ENCODE measurements at regions not wholly inside any gene's neighbourhood (a gene's known extent, or its start where the extent isn't known, plus 50 kb on each side); places are given as distances from the start of the nearest gene placed in this dataset.

DNA sequence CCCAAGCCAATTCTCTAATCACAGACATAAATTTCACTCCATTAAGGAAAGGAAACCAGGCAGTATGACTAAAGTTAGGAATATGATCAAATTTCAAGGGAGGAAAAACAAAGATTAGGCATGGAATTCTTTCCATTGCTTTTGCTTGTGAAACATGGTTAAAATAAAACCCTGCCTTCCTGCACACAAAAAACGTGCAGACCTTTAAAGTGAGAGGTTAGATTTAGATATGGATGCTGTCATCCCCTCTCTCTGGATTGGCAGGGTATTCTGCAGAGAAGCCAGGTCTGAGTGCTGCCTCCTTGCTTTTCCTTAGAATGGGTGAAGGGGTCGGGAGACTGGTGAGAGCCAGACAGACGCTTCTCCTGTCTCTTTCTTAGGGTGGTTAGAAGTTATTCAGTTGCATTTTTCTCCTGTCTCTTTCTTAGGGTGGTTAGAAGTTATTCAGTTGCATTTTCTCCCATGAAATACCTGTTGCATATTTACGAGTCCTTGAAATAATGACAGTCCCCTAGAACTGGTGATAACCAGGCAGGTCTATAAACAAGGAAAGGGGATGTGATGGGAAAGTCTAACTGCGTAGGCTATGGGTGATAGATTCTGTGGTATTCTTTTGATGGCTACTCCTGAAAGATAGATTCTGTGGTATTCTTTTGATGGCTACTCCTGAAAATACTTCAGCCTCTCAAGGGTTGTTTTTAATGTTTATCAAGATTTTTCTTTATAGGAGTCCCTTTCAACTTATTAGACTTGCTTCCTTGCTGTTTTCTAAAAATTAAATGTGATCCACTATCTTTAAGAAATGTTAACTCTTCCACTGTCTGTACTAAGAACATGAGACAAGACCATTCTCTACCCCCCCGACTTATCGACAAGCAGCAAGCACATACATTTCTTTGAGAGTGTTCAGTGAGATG, 163.6 kb downstream of the SPRY1 start:
- FAIRE-seq (no peak), DNase-seq (ENCODE audit: insufficient read length) (no peak)
- TF ChIP-seq POLR2A (IDR thresholded peaks at IDR 0.05; ENCODE audit: low read depth, low read length) (no peak), POLR2AphosphoS5 (IDR thresholded peaks at IDR 0.05; ENCODE audit: low read depth, low read length) (no peak), TAF1 (IDR thresholded peaks at IDR 0.05; ENCODE audit: borderline replicate concordance, low read depth, low read length) (no peak)

DNA sequence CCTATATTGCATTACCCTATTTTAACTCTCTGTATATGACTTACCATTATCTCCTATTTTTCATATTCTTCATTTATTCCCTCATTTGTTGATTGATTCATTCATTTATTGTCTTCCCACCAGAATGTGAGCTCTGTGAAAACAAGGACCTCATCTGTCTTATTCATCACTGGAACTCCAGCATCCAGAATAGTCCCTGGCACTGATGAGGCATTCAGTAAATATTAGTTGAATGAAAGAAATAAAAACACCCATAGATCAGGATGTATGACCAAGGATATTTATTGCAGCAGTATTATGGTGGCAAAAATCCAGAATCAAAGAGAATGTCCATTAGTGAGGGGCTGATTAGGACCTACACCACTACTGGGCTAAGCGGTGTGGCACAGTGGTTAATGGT, 164.9 kb downstream of the SPRY1 start:
- FAIRE-seq: no peak
- DNase-seq (ENCODE audit: insufficient read length): no peak

DNA sequence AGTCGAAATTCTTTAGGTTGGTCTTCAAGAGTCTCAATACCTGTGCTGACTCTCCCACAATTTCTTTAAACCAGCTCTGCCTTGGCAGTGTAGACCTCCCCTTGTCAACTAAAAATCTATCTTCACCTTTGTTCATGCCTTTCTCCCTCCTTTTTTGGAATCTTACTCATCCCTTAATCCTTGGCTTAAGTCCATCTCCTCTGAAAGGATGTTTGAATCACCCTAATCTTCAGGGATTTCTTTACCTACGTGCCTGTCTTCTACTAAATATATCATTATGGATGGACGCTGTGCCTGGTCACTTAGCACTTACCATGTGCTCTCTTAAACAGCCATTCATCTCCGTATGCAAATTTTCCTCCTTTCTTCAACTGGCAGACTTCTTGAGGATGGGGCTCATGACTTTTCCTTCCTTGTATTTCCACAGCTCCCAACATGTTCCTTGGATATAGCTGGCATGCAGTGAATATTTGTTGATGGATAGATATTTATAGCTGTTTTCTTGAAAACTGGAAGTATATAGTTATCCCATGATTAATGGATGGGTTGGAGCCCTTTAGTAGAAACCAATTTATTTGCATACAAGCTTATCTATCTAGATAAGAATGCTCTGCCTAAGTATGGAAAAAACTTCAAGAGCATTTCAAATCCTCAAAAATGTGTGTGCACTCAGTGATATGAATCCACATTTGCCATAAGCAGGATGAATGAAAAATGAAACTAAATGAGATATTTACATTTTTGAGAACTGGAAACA, 166.6 kb downstream of the SPRY1 start:
- no peak for TF ChIP-seq POLR2A (IDR thresholded peaks at IDR 0.05; ENCODE audit: low read depth, low read length)
- TF ChIP-seq POLR2AphosphoS5 (IDR thresholded peaks at IDR 0.05; ENCODE audit: low read depth, low read length): no peak
- no peak for TF ChIP-seq TAF1 (IDR thresholded peaks at IDR 0.05; ENCODE audit: borderline replicate concordance, low read depth, low read length)
- no peak for FAIRE-seq

More for the DNA sequence above, 164.9 kb downstream of the SPRY1 start:
- TF ChIP-seq POLR2A (IDR thresholded peaks at IDR 0.05; ENCODE audit: low read depth, low read length): no peak
- no peak for TF ChIP-seq POLR2AphosphoS5 (IDR thresholded peaks at IDR 0.05; ENCODE audit: low read depth, low read length)
- TF ChIP-seq TAF1 (IDR thresholded peaks at IDR 0.05; ENCODE audit: borderline replicate concordance, low read depth, low read length): no peak

DNA sequence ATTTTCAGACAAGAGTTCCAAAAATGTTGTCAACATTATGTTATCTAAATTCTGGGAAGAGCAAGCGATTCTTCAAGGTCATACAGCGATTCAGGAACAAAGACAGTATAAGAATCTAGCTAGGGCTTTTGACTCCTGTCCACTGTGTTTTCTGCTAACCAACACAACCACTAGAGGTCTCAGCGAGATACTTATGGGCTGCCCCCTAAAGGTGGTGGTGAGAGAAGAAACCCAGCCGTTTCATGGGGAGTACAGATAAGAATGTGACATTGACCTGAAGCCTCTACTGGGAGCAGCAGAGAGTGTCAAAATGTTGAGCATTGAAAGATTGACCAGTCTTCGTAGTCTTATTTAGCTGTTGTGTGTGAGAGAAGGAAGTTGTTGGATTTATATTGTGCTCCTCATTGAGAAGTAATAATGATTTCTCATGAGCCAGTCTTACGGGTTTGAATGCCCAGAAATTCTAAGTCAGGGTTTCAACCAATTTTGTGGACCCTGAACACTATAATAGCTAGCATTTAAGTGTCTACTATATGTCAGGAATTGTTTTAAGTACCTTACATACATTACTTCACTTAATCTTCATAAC, 168.3 kb downstream of the SPRY1 start:
- peak; percentile 63 for FAIRE-seq
- peak; percentile 28 for DNase-seq (ENCODE audit: insufficient read length)
- TF ChIP-seq TAF1 (IDR thresholded peaks at IDR 0.05; ENCODE audit: borderline replicate concordance, low read depth, low read length) (no peak), POLR2AphosphoS5 (IDR thresholded peaks at IDR 0.05; ENCODE audit: low read depth, low read length) (no peak), POLR2A (IDR thresholded peaks at IDR 0.05; ENCODE audit: low read depth, low read length) (no peak)

More for the DNA sequence above, 166.6 kb downstream of the SPRY1 start:
- DNase-seq (ENCODE audit: insufficient read length): no peak

DNA sequence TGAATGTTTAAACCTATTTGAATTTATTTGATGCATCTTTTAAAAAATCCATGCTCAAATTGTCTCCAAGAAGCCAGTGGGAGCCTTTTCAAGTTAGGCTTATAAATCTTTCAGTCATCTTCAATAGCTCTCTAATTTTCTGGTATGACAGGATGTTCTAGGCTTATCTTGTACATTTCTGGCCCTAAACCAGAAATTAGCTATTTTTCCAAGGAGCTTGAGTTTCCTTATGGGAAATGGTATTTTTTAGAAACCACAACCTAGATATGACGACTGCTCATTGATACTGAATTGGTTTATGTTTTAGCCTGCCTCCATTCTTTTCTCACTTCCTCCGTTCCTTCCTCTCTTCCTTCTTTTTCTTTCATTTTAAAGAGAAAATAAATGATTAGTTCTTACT, 172.3 kb downstream of the SPRY1 start:
- DNase-seq (ENCODE audit: insufficient read length) (no peak), FAIRE-seq (no peak)
- TF ChIP-seq POLR2AphosphoS5 (IDR thresholded peaks at IDR 0.05; ENCODE audit: low read depth, low read length) (no peak), TAF1 (IDR thresholded peaks at IDR 0.05; ENCODE audit: borderline replicate concordance, low read depth, low read length) (no peak), POLR2A (IDR thresholded peaks at IDR 0.05; ENCODE audit: low read depth, low read length) (no peak)

DNA sequence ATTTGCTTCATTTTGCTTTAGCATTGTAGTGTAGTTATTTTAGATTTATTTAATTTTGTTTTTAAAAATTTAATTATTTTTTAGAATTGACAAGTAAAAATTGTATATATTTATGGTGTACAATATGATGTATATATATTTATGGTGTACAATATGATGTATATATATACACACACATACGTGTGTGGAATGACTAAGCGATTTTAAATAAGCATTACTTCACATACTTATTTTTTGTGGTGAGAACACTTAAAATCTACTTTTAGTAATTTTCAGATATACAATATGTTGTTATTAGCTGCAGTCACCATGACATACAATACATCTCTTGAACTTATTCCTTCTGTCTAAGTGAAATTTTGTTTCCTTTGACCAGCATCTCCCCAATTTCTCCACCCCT, 172.9 kb downstream of the SPRY1 start:
- TF ChIP-seq TAF1 (IDR thresholded peaks at IDR 0.05; ENCODE audit: borderline replicate concordance, low read depth, low read length) (no peak), POLR2A (IDR thresholded peaks at IDR 0.05; ENCODE audit: low read depth, low read length) (no peak), POLR2AphosphoS5 (IDR thresholded peaks at IDR 0.05; ENCODE audit: low read depth, low read length) (no peak)
- DNase-seq (ENCODE audit: insufficient read length) (no peak), FAIRE-seq (no peak)

DNA sequence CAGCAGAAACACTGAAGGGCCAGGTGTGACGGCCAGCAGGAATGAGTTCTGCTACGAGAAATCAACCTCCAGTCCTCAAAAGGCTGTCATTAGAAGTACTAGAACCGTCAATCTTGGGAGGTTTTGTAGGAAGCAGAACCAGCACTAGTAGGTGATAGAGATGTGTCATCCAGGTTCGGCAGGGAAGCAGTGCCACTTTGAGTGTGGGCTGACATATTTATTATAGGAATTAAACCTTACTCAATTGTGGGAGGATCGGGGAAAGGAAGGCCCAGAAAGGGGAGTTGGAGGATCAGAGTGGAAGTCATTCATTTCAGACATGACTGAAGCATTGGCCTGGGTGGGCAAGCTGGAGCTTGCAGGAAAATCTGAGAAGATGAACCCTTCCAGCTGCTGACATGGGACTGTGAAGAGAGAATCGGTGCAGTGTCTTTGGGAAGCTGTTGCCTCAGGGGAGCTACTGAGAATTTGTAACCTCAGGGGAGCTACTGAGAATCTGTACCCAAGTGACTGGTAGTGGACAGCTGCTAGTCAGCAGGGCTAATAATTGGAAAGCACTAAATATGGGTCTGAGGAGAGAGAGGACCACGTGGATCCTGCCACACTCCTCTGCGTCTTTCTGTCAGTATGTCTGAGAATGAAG, 177.4 kb downstream of the SPRY1 start:
- TF ChIP-seq POLR2AphosphoS5 (IDR thresholded peaks at IDR 0.05; ENCODE audit: low read depth, low read length) (no peak), TAF1 (IDR thresholded peaks at IDR 0.05; ENCODE audit: borderline replicate concordance, low read depth, low read length) (no peak), POLR2A (IDR thresholded peaks at IDR 0.05; ENCODE audit: low read depth, low read length) (no peak)
- no peak for DNase-seq (ENCODE audit: insufficient read length)
- FAIRE-seq: no peak

DNA sequence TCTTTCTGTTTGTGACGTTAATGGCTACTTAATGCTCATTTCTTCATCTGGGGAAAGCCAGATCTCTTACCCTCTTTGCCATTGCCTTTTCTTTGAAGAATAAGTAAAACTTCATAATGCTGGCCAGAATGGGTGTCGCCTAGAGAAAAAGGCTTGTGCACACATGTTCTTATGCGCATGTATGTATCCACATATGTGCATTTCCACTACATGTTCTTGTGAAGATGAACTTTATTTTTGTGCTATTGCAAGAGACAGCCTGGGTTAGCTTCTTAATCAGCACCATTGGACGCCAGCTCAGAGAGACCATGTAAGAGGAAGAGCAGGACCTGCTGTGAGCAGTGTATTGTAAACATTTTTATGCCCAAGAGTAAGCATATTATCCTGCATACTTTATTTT, 178.7 kb downstream of the SPRY1 start:
- DNase-seq (ENCODE audit: insufficient read length): no peak
- TF ChIP-seq TAF1 (IDR thresholded peaks at IDR 0.05; ENCODE audit: borderline replicate concordance, low read depth, low read length): no peak
- no peak for TF ChIP-seq POLR2A (IDR thresholded peaks at IDR 0.05; ENCODE audit: low read depth, low read length)
- TF ChIP-seq POLR2AphosphoS5 (IDR thresholded peaks at IDR 0.05; ENCODE audit: low read depth, low read length): no peak
- no peak for FAIRE-seq

DNA sequence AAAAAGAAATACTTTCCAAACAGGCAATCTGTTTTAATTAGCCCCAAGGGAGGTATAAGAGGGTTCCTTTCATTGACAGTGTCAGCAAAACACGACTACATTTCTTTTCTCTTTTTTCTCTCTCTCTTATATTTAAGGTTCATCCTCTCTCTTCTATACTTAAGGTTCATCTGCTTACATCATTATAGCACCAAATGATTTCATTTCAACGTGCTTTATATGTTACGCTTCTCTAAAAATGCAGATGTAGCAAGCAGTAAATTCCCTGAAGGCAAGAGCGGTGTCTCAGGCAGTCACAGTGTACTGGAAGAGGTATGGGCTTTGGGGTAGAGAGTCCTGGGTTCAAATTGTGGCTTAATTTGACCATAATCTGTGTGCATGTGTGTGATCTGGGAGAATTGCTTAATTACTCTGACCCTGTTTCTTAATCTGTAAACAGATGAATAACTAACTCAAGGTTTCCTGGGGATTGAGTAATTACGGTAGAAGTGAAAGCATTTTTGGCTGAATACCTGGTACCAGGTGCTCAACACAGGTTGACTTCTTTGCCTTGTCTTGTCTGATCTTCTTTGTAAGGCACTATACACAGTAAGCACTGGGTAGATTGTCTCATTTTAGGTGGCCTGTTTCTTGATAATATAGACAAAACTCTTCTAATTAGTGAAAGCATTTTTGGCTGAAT, 180.8 kb downstream of the SPRY1 start:
- TF ChIP-seq POLR2AphosphoS5 (IDR thresholded peaks at IDR 0.05; ENCODE audit: low read depth, low read length) (no peak), POLR2A (IDR thresholded peaks at IDR 0.05; ENCODE audit: low read depth, low read length) (no peak), TAF1 (IDR thresholded peaks at IDR 0.05; ENCODE audit: borderline replicate concordance, low read depth, low read length) (no peak)
- DNase-seq (ENCODE audit: insufficient read length): no peak
- FAIRE-seq: no peak

DNA sequence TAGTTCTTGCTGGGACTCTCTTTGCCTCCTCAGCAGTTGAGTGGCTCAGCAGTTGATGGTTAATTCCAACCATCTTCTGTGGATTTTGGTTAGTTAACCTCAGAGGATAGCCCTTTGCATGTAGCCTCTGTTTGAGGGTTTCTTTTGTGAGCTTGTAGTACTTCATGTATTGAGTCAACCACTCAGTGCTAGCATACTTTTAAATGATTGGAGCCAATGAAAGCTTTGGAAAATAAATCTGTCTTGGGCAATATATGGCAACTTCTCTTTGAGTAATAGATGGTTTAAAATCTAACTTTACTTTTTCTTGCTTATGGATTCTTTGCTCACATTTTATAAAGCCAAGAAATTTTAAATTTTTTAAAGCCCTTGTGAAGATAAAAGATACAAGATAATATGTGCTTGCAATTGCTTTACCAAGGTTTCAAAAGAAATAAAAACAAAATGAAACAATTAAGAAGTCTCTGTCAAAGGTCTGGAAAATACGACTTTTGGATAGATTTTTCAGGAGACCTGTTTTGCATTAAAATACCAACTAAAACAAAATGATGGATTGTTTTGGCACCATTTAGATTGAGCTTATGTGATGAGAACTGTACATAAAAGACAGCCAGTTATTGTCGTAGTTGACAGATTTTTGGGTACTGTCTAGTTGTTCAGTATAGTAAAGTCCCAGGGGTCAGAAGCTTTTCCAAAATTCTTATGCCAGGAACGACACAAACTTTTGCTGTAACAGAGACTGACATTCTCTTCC, 181.9 kb downstream of the SPRY1 start:
- TF ChIP-seq POLR2A (IDR thresholded peaks at IDR 0.05; ENCODE audit: low read depth, low read length) (no peak), TAF1 (IDR thresholded peaks at IDR 0.05; ENCODE audit: borderline replicate concordance, low read depth, low read length) (no peak), POLR2AphosphoS5 (IDR thresholded peaks at IDR 0.05; ENCODE audit: low read depth, low read length) (no peak)
- DNase-seq (ENCODE audit: insufficient read length) (no peak), FAIRE-seq (no peak)

All from GM12892 (cell line).